ENCODE measurements at regions not wholly inside any gene's neighbourhood (a gene's known extent, or its start where the extent isn't known, plus 50 kb on each side); places are given as distances from the start of the nearest gene placed in this dataset.

DNA sequence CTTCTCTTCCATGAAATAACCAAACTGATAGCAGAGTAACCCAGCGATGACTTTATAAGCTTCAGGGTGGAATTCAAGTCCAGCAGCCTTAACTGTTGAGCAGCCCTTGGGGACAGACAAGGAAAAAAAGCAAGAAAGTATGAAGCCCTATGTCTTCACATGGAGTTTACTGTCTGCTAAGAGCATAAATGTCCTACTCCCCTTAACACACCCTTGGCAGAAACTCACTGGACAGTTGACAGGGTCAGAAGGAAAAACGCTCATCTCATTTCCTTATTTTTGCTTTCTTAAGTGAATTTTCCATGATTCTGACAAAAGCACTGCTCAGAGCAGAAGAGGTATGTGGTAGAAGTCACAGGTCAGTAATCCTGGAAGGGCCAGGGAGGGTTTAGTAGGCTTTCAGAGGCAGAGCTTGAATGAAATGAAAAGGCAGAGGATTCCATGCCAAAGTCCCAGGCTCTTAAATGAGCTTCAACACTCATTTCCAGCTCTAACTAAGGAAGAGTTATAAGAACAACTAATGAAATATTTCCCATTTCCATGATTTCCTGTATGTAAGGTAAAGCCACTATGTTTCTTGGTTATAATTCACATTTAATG lies 683.3 kb upstream of the KLHL29 start:
- intact Hi-C loops (cut with micrococcal nuclease), result no loop called here
- no peak for DNase-seq
- ATAC-seq, result no peak
- Mint-ChIP-seq H3K36me3 (no peaks in the 10 kb centered on the region), H3K27ac (no peak overlapping the region), H3K27me3 (ENCODE audit: low read depth in 2 of 2) (no peaks in the 10 kb centered on the region), H3K9me3 (peaks cover 5 to 10% of the 10 kb centered on the region in 2 donors), H3K4me3 (no peak overlapping the region), H3K4me1 (no peaks in the 10 kb centered on the region)
- Histone ChIP-seq H3K9me3 (ENCODE audit: control insufficient read depth, insufficient read depth, low read length) (peaks cover 7% of the 10 kb centered on the region), H3K27ac (ENCODE audit: low read length) (no peak overlapping the region), H3K4me1 (ENCODE audit: control insufficient read depth, insufficient read depth, low read length) (no peaks in the 10 kb centered on the region), H3K27me3 (ENCODE audit: control insufficient read depth, insufficient read depth, low read length) (no peaks in the 10 kb centered on the region), H3K36me3 (ENCODE audit: control insufficient read depth, insufficient read depth, low read length) (no peaks in the 10 kb centered on the region), H3K4me3 (ENCODE audit: low read length) (no peak overlapping the region)
- TF ChIP-seq, protein P1, sequence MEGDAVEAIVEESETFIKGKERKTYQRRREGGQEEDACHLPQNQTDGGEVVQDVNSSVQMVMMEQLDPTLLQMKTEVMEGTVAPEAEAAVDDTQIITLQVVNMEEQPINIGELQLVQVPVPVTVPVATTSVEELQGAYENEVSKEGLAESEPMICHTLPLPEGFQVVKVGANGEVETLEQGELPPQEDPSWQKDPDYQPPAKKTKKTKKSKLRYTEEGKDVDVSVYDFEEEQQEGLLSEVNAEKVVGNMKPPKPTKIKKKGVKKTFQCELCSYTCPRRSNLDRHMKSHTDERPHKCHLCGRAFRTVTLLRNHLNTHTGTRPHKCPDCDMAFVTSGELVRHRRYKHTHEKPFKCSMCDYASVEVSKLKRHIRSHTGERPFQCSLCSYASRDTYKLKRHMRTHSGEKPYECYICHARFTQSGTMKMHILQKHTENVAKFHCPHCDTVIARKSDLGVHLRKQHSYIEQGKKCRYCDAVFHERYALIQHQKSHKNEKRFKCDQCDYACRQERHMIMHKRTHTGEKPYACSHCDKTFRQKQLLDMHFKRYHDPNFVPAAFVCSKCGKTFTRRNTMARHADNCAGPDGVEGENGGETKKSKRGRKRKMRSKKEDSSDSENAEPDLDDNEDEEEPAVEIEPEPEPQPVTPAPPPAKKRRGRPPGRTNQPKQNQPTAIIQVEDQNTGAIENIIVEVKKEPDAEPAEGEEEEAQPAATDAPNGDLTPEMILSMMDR (IDR thresholded peaks at IDR 0.05), result no peak
- 84% methylated on average over 2 of the region's 2 CpGs for WGBS (ENCODE audit: insufficient coverage)

DNA sequence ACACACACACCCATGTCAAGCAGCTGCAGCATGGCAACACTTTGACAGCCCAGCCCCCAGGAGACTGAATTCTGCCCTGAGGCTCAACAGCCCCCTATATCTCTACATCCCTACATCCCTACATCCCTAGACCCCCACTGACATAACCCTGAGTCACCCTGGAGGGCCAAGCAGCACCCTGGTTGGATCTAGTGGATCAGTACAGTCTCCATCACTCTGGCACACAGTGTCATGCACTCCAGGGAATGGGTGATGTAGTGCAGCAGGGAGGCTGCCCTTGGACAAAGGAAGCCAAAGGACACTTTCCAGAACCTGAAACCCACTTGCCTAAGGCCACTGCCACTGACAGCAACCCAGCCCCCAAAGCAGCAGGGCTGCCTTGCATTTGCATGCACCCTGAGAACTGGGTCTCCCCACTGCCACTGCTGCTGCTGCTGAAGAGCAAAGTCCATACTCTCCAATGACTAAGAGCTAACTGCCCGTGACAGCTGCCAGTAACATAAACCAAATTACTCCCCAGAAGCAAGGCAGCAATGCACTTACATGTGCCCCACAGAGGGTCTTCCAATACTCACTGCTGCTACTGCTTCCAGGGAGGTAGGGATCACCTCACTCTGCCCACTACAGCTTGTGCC lies 681.6 kb upstream of the KLHL29 start:
- Mint-ChIP-seq H3K27me3 (ENCODE audit: low read depth in 2 of 2) (no peaks in the 10 kb centered on the region), H3K9me3 (peaks cover 8 to 9% of the 10 kb centered on the region in 2 donors), H3K4me1 (no peaks in the 10 kb centered on the region), H3K4me3 (no peak overlapping the region), H3K27ac (no peak overlapping the region), H3K36me3 (no peaks in the 10 kb centered on the region)
- TF ChIP-seq, protein P1 (IDR thresholded peaks at IDR 0.05), result no peak
- H3K4me1 ChIP-seq (ENCODE audit: control insufficient read depth, insufficient read depth, low read length), result no peaks in the 10 kb centered on the region
- no peaks in the 10 kb centered on the region for H3K36me3 ChIP-seq (ENCODE audit: control insufficient read depth, insufficient read depth, low read length)
- H3K27me3 ChIP-seq (ENCODE audit: control insufficient read depth, insufficient read depth, low read length), result no peaks in the 10 kb centered on the region
- H3K27ac ChIP-seq (ENCODE audit: low read length), result no peak overlapping the region
- intact Hi-C loops (cut with micrococcal nuclease), result no loop called here
- DNase-seq (no peak), ATAC-seq (no peak)
- peaks cover 7% of the 10 kb centered on the region for H3K9me3 ChIP-seq (ENCODE audit: control insufficient read depth, insufficient read depth, low read length)
- 90% methylated on average over 1 of the region's 1 CpG for WGBS (ENCODE audit: insufficient coverage)
- H3K4me3 ChIP-seq (ENCODE audit: low read length), result no peak overlapping the region

DNA sequence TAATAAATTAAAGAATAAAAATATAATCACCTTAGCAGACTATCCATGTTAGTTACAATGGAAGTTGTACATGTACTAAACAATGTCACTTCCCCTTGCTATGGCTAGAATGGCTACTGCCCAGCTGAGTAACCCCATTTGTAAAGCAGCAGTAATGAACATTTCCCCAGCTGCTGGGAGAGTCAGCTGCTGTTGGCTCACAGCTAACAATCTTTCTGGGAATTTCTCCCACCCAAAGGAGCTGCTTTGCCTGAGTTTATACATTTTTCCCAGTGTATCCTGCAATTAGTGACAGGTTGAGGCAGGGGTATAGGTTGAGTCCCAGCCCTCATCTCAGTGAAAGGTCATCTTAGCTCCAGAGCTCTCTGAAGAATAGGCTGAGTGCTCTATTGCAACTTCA lies 665.6 kb upstream of the KLHL29 start:
- ATAC-seq (no peak), DNase-seq (no peak)
- Histone ChIP-seq H3K9me3 (ENCODE audit: control insufficient read depth, insufficient read depth, low read length) (no peaks in the 10 kb centered on the region), H3K27ac (ENCODE audit: low read length) (no peak overlapping the region), H3K36me3 (ENCODE audit: control insufficient read depth, insufficient read depth, low read length) (no peaks in the 10 kb centered on the region), H3K4me3 (ENCODE audit: low read length) (no peak overlapping the region), H3K27me3 (ENCODE audit: control insufficient read depth, insufficient read depth, low read length) (no peaks in the 10 kb centered on the region), H3K4me1 (ENCODE audit: control insufficient read depth, insufficient read depth, low read length) (no peaks in the 10 kb centered on the region)
- TF ChIP-seq, protein P1 (IDR thresholded peaks at IDR 0.05), result no peak
- H3K4me3 Mint-ChIP-seq, result no peak overlapping the region
- no peaks in the 10 kb centered on the region for H3K36me3 Mint-ChIP-seq
- H3K27ac Mint-ChIP-seq, result no peak overlapping the region
- intact Hi-C loops (cut with micrococcal nuclease), result no loop called here
- H3K4me1 Mint-ChIP-seq, result no peaks in the 10 kb centered on the region
- peaks cover 20 to 34% of the 10 kb centered on the region in 2 donors for H3K9me3 Mint-ChIP-seq
- H3K27me3 Mint-ChIP-seq (ENCODE audit: low read depth in 2 of 2), result no peaks in the 10 kb centered on the region

DNA sequence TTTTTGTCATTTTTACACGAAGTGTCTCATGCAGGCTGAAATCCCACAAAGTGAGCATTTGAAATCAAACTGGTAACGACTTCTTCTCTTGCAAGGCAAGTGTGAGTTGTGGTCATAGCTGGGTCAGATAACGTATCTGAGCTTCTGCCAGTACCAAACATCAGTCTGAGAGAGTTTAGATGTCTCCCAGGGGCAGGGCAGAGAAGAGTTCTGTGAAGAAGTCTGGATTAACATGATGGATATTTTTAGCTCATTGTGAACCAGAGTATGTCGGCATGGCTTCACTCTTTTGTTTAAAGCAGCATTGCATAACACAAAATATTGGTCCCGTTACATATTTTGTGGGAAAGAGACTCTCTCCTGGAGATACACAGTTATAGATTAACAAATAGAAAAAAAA lies 655.5 kb upstream of the KLHL29 start:
- Histone ChIP-seq H3K27me3 (ENCODE audit: control insufficient read depth, insufficient read depth, low read length) (no peaks in the 10 kb centered on the region), H3K9me3 (ENCODE audit: control insufficient read depth, insufficient read depth, low read length) (no peaks in the 10 kb centered on the region), H3K4me1 (ENCODE audit: control insufficient read depth, insufficient read depth, low read length) (no peaks in the 10 kb centered on the region), H3K4me3 (ENCODE audit: low read length) (no peak overlapping the region), H3K36me3 (ENCODE audit: control insufficient read depth, insufficient read depth, low read length) (no peaks in the 10 kb centered on the region), H3K27ac (ENCODE audit: low read length) (no peak overlapping the region)
- H3K9me3 Mint-ChIP-seq, result peaks cover 5 to 11% of the 10 kb centered on the region in 2 donors
- no peaks in the 10 kb centered on the region for H3K4me1 Mint-ChIP-seq
- no peaks in the 10 kb centered on the region for H3K27me3 Mint-ChIP-seq (ENCODE audit: low read depth in 2 of 2)
- DNase-seq (no peak), ATAC-seq (no peak)
- TF ChIP-seq, protein P1 (IDR thresholded peaks at IDR 0.05), result no peak
- no peak overlapping the region for H3K27ac Mint-ChIP-seq
- no peak overlapping the region for H3K4me3 Mint-ChIP-seq
- intact Hi-C loops (cut with micrococcal nuclease), result no loop called here
- 76% methylated on average over 4 of the region's 5 CpGs for WGBS (ENCODE audit: insufficient coverage)
- no peaks in the 10 kb centered on the region for H3K36me3 Mint-ChIP-seq
